Trophoblast cell (in vitro differentiated cells and primary cell): ENCODE measurements at regions not wholly inside any gene's neighbourhood (a gene's known extent, or its start where the extent isn't known, plus 50 kb on each side); places are given as distances from the start of the nearest gene placed in this dataset.

Experiments used
- DNase-seq, 2 donors: peaks; one replicate each; pipeline ENCODE4 v3.0.0-alpha.2; 2016
- H2AFZ ChIP-seq: 2 replicates; pipeline ENCODE4 v1.6.1; 2013; ENCODE audit warnings: low read length, moderate library complexity, mild to moderate bottlenecking; ENCODE audit not compliant: insufficient read depth, poor library complexity
- H2AK5ac ChIP-seq: 2 replicates; pipeline ENCODE4 v1.6.1; 2013; ENCODE audit warnings: mild to moderate bottlenecking, low read length
- H2BK120ac ChIP-seq: 2 replicates; pipeline ENCODE4 v1.6.1; 2013; ENCODE audit warnings: low read length, mild to moderate bottlenecking, moderate library complexity; ENCODE audit not compliant: insufficient read depth, poor library complexity
- H2BK12ac ChIP-seq: 2 replicates; pipeline ENCODE4 v1.6.1; 2013; ENCODE audit warnings: mild to moderate bottlenecking, low read length, moderate library complexity
- H2BK5ac ChIP-seq: 2 replicates; pipeline ENCODE4 v1.6.1; 2013; ENCODE audit warnings: low read length, low read depth, moderate library complexity, mild to moderate bottlenecking; ENCODE audit not compliant: poor library complexity
- H3K14ac ChIP-seq: 2 replicates; pipeline ENCODE4 v1.6.1; 2013; ENCODE audit warnings: mild to moderate bottlenecking, low read length
- H3K18ac ChIP-seq: 2 replicates; pipeline ENCODE4 v1.6.1; 2013; ENCODE audit warnings: mild to moderate bottlenecking, low read length
- H3K23ac ChIP-seq: 2 replicates; pipeline ENCODE4 v1.6.1; 2013; ENCODE audit warnings: low read length
- H3K27ac ChIP-seq: 2 replicates; pipeline ENCODE4 v1.5.1; 2013; ENCODE audit warnings: low read depth, mild to moderate bottlenecking, inconsistent platforms, low read length, moderate library complexity
- H3K27me3 ChIP-seq: 2 replicates; pipeline ENCODE4 v1.6.1; 2013; ENCODE audit warnings: inconsistent platforms, mild to moderate bottlenecking, low read length, moderate library complexity; ENCODE audit not compliant: insufficient read depth
- H3K36me3 ChIP-seq, 2 experiments: 1 replicate in 1 of 2; 2 replicates in 1 of 2; pipeline ENCODE4 v1.6.1; 2013; ENCODE audit warnings: low read length in 2 of 2, mild to moderate bottlenecking in 2 of 2, moderate library complexity in 1 of 2; ENCODE audit not compliant: insufficient read depth in 2 of 2, control insufficient read depth in 1 of 2
- H3K4ac ChIP-seq: 2 replicates; pipeline ENCODE4 v1.6.1; 2013; ENCODE audit warnings: low read depth, mild to moderate bottlenecking, low read length, moderate library complexity
- H3K4me1 ChIP-seq, 2 experiments: 1 replicate in 1 of 2; 2 replicates in 1 of 2; pipeline ENCODE4 v1.6.1; 2013; ENCODE audit warnings: low read length in 2 of 2, mild to moderate bottlenecking in 2 of 2, moderate library complexity in 1 of 2; ENCODE audit not compliant: insufficient read depth in 2 of 2, control insufficient read depth in 1 of 2
- H3K4me2 ChIP-seq: 2 replicates; pipeline ENCODE4 v1.6.1; 2013; ENCODE audit warnings: inconsistent platforms, mild to moderate bottlenecking, low read length, moderate library complexity
- H3K4me3 ChIP-seq: 2 replicates; pipeline ENCODE4 v1.5.1; 2013; ENCODE audit warnings: mild to moderate bottlenecking, low read depth, low read length, inconsistent platforms
- H3K79me1 ChIP-seq: one replicate; pipeline ENCODE4 v1.6.1; 2013; ENCODE audit warnings: low read length
- H3K79me2 ChIP-seq: 2 replicates; pipeline ENCODE4 v1.6.1; 2013; ENCODE audit warnings: low read length, mild to moderate bottlenecking; ENCODE audit not compliant: control insufficient read depth, insufficient read depth, poor library complexity
- H3K9ac ChIP-seq: 2 replicates; pipeline ENCODE4 v1.6.1; 2013; ENCODE audit warnings: mild to moderate bottlenecking, low read length
- H3K9me3 ChIP-seq: 2 replicates; pipeline ENCODE4 v1.6.1; 2013; ENCODE audit warnings: low read depth, mild to moderate bottlenecking, control low read depth, inconsistent platforms, low read length; ENCODE audit not compliant: insufficient read depth
- H4K12ac ChIP-seq: 2 replicates; pipeline ENCODE4 v1.6.1; 2013; ENCODE audit warnings: low read depth, mild to moderate bottlenecking, low read length, moderate library complexity
- H4K8ac ChIP-seq: 2 replicates; pipeline ENCODE4 v1.6.1; 2013; ENCODE audit warnings: low read depth, mild to moderate bottlenecking, low read length, moderate library complexity
- H4K91ac ChIP-seq: one replicate; pipeline ENCODE4 v1.6.1; 2013; ENCODE audit warnings: low read depth, mild to moderate bottlenecking, low read length, moderate library complexity
- WGBS: extraction: QIAGEN DNeasy Blood & Tissue Kit; methylation state at CpG from one replicate; pipeline ENCODE4 v1.1.7; 2013; ENCODE audit warnings: missing lambda C conversion rate; ENCODE audit not compliant: insufficient read length, insufficient coverage; ENCODE audit errors: extremely low coverage; 5-methylcytosine and 5-hydroxymethylcytosine counted together

DNA sequence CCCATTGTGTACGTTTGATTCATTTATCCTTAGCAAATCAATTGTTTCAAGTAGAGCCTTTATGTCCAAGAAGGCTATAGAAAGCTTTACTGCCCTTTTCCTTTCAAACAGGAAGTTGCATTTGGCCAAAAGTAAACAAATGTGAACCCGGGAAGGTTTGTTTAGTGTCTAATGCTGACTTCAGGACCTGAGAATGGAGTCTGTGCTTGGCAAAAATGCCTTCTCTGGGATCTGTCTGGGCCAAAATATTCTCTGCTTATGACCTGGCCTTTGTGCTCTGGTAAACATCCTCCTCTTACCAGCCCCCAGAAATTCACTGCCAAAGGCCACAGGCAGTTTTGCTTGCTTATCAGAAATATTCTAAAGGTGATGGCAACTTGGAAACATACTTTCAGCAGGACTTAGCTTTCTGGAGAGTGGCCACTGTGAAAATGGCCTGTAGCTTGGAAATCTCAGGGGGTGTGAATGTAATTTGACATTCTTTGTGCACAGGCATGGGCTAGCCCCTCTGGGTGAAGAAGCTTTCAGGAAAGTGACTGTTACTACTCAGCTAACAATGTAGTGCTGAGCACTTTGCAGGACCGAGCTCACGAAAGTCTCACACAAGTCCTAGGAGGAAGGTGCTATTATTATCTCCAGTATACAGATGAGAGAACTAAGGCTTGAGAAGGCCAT is 199.5 kb downstream of the PTEN start:
- Histone ChIP-seq H3K79me2 (no peaks in the 10 kb centered on the region), H3K9me3 (peaks cover 2% of the 10 kb centered on the region), H3K4me3 (no peak overlapping the region), H3K27me3 (no peaks in the 10 kb centered on the region), H3K18ac (peak overlapping the region; percentile 17), H2AFZ (peak overlapping the region; percentile 52), H4K12ac (no peak overlapping the region), H3K27ac (peak overlapping the region; percentile 99), H3K4me2 (peak overlapping the region; percentile 16), H3K4ac (peak overlapping the region; percentile 14), H4K91ac (peak overlapping the region; percentile 45), H2BK120ac (peak overlapping the region; percentile 99), H3K14ac (peak overlapping the region; percentile 24), H3K36me3 (no peaks in the 10 kb centered on the region), H3K4me1 (peaks cover 13 to 26% of the 10 kb centered on the region in 2 experiments), H4K8ac (no peak overlapping the region), H2AK5ac (no peak overlapping the region), H3K9ac (no peak overlapping the region), H2BK12ac (peak overlapping the region; percentile 12), H3K79me1 (peaks cover 44% of the 10 kb centered on the region), H2BK5ac (peak overlapping the region; percentile 99), H3K23ac (no peak overlapping the region)
- DNase-seq: no peak
- WGBS: no CpG with 5 or more reads among the region's 4 CpGs

DNA sequence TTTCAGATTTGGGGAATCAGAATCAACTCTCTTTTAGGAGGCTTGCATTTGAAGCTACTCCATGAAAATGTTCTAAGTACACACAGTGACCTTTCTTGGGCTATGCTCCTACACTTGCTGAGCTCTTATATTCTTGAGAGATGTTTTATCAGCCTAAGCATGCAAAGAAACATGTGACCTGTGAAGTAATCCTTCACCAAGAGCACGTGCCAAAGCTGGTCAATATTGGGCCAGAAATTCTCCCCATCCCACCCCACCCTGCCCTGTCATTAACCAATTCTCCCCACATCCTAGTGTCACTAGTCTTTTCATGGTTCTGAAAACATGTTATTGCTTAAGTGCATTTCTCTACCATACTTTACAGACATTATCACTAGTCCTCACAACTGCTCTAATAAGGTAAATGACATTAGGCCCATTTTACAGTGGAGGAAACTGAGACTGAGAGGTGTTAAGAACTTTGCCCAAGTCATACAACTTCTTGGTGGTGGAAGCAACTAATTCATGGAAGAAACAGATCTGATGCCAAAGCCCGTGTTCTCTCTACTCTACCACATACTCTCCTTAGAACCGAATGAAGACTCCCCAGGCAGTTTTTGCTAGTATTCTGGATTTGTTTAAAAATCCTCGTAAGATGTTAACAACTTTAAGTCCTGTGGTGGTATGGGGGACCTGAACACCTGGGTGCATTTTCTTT is 200.6 kb downstream of the PTEN start:
- Histone ChIP-seq H2AFZ (no peak overlapping the region), H3K9me3 (peaks cover 2% of the 10 kb centered on the region), H3K27me3 (no peaks in the 10 kb centered on the region), H2AK5ac (no peak overlapping the region), H4K8ac (no peak overlapping the region), H3K14ac (no peak overlapping the region), H3K4me2 (no peak overlapping the region), H4K12ac (no peak overlapping the region), H3K23ac (no peak overlapping the region), H4K91ac (peak overlapping the region; percentile 44), H3K27ac (peak overlapping the region; percentile 99), H3K4me1 (peaks cover 9 to 22% of the 10 kb centered on the region in 2 experiments), H2BK120ac (peak overlapping the region; percentile 34), H3K79me2 (no peaks in the 10 kb centered on the region), H3K79me1 (peaks cover 41% of the 10 kb centered on the region), H2BK5ac (peak overlapping the region; percentile 77), H3K18ac (no peak overlapping the region), H3K4me3 (no peak overlapping the region), H3K9ac (no peak overlapping the region), H3K4ac (no peak overlapping the region), H3K36me3 (no peaks in the 10 kb centered on the region), H2BK12ac (peak overlapping the region; percentile 86)
- no peak for DNase-seq
- no CpG with 5 or more reads among the region's 4 CpGs for WGBS

DNA sequence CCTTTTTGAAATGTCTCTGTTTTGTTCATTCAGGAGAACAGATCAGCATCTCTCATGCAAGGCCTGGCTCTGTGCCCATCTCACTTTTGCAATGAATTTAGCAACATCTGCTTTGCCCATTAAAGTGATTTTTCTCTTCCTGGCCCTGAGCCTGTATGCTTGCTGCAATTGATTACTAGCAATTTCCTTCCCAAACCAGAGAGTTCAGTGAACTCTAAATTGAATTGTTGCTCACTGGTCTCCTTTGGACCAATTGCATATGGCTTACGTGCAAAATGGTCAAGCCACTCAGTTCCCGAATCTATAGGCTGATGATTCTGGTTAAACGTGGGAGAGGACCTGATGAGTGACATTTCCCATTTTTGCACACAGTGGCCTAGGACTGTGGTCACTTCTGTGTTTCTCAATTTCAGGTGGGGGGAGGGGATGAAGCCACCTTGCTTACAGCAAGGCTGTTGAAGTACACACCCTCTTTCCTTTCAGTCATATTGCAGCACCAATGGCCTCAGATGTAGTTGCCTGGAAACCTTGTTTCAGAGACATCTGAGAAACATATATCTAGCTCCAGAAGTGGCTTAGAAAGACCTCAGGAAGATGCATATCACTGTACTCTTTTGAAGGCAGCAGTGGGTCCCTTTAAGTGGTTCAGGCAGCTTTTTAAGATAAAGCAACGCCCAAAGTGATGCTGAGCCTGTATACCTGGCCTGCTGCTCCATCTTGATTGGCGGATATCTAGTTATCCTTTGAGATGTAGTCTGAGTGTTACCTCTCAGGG is 201.4 kb downstream of the PTEN start:
- H3K14ac ChIP-seq: peak overlapping the region; percentile 46
- peak overlapping the region; percentile 44 for H2BK5ac ChIP-seq
- peak overlapping the region; percentile 25 for H3K18ac ChIP-seq
- peak overlapping the region; percentile 56 for H2BK120ac ChIP-seq
- no peak overlapping the region for H3K4me2 ChIP-seq
- no peak overlapping the region for H4K12ac ChIP-seq
- no CpG with 5 or more reads among the region's 5 CpGs for WGBS
- no peak overlapping the region for H3K4me3 ChIP-seq
- H2AK5ac ChIP-seq: peak overlapping the region; percentile 75
- no peak overlapping the region for H3K27ac ChIP-seq
- H3K27me3 ChIP-seq: no peaks in the 10 kb centered on the region
- peaks cover 9 to 22% of the 10 kb centered on the region in 2 experiments for H3K4me1 ChIP-seq
- peak in 1 of 2 donors; percentile 8 for DNase-seq
- peak overlapping the region; percentile 20 for H4K91ac ChIP-seq
- H3K9ac ChIP-seq: no peak overlapping the region
- peak overlapping the region; percentile 94 for H2BK12ac ChIP-seq
- H2AFZ ChIP-seq: no peak overlapping the region
- H3K9me3 ChIP-seq: peaks cover 2% of the 10 kb centered on the region
- no peak overlapping the region for H3K4ac ChIP-seq
- H3K79me1 ChIP-seq: peaks cover 39% of the 10 kb centered on the region
- H4K8ac ChIP-seq: no peak overlapping the region
- no peak overlapping the region for H3K23ac ChIP-seq
- H3K36me3 ChIP-seq: no peaks in the 10 kb centered on the region
- no peaks in the 10 kb centered on the region for H3K79me2 ChIP-seq

GRCh38 chr10:88065383-88066049 is 202.1 kb downstream of the PTEN start:
- H3K9me3 ChIP-seq: peaks cover 2% of the 10 kb centered on the region
- no peak overlapping the region for H3K23ac ChIP-seq
- peak overlapping the region; percentile 56 for H2BK120ac ChIP-seq
- no peak overlapping the region for H3K4me2 ChIP-seq
- peak overlapping the region; percentile 46 for H3K14ac ChIP-seq
- peak overlapping the region; percentile 7 for H4K91ac ChIP-seq
- peaks cover 11 to 22% of the 10 kb centered on the region in 2 experiments for H3K4me1 ChIP-seq
- no peak overlapping the region for H4K12ac ChIP-seq
- no peak overlapping the region for H3K27ac ChIP-seq
- no peaks in the 10 kb centered on the region for H3K79me2 ChIP-seq
- no peak overlapping the region for H2AFZ ChIP-seq
- H2BK5ac ChIP-seq: peak overlapping the region; percentile 44
- H2AK5ac ChIP-seq: peak overlapping the region; percentile 75
- H4K8ac ChIP-seq: peak overlapping the region; percentile 17
- H3K27me3 ChIP-seq: no peaks in the 10 kb centered on the region
- H3K79me1 ChIP-seq: peaks cover 32% of the 10 kb centered on the region
- H3K36me3 ChIP-seq: no peaks in the 10 kb centered on the region
- peak overlapping the region; percentile 25 for H3K18ac ChIP-seq
- no peak overlapping the region for H3K4me3 ChIP-seq
- no peak overlapping the region for H3K9ac ChIP-seq
- H3K4ac ChIP-seq: no peak overlapping the region
- no CpG with 5 or more reads among the region's 5 CpGs for WGBS
- peak in 1 of 2 donors; percentile 40 for DNase-seq
- H2BK12ac ChIP-seq: peak overlapping the region; percentile 94
